Cardiac fibroblast (primary cell): ENCODE measurements at regions not wholly inside any gene's neighbourhood (a gene's known extent, or its start where the extent isn't known, plus 50 kb on each side); places are given as distances from the start of the nearest gene placed in this dataset.

Source experiments
- DNase-seq, 2 donors: peaks; one replicate each; pipeline versions ENCODE4 v3.0.0 to v3.0.0-alpha.2; 2010; ENCODE audit warnings: low read depth in 2 of 2
- H3K4me3 ChIP-seq, 2 donors: replicated peaks in 1 of 2; 1 replicate in 1 of 2; 2 replicates in 1 of 2; pipeline ENCODE4 v1.5.1; 2011; ENCODE audit warnings: low read depth in 2 of 2, low read length in 2 of 2, mild to moderate bottlenecking in 2 of 2, moderate library complexity in 1 of 2
- TF ChIP-seq, protein P1 (sequence below): IDR thresholded peaks from one replicate; pipeline ENCODE4 v1.5.1; 2011; ENCODE audit warnings: low read depth, mild to moderate bottlenecking, low read length, inconsistent platforms

DNA sequence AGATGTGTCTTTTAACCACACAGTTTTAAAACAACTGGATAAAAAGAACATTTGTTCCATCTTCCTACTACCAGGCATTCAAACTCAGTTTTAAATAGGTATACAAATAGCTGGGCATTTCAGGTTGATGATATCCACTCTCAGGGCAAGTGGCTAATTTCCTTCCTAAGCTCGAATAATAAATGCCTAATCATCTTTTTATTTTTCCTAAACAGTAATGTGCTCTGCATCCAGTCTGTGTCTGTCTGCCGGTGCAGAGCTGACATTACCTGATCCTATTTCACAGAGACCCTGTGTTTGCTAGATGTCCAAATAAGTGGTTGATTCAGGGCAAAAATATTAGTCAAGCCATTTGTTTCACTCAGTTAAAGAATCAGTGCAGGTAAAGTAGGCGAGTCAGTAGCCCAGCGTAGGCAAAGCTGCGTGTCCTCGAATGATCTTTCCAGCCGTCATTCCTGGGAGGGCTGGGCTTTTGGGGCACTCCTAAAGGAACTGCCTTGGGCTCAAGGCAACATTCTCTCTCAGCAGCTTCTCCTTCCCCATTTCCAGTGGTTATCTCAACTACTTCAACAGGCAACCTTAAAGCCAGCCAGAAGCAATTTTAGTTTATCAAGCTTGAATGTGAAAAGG is 74.2 kb upstream of the BMP2 start:
- TF ChIP-seq, protein P1, sequence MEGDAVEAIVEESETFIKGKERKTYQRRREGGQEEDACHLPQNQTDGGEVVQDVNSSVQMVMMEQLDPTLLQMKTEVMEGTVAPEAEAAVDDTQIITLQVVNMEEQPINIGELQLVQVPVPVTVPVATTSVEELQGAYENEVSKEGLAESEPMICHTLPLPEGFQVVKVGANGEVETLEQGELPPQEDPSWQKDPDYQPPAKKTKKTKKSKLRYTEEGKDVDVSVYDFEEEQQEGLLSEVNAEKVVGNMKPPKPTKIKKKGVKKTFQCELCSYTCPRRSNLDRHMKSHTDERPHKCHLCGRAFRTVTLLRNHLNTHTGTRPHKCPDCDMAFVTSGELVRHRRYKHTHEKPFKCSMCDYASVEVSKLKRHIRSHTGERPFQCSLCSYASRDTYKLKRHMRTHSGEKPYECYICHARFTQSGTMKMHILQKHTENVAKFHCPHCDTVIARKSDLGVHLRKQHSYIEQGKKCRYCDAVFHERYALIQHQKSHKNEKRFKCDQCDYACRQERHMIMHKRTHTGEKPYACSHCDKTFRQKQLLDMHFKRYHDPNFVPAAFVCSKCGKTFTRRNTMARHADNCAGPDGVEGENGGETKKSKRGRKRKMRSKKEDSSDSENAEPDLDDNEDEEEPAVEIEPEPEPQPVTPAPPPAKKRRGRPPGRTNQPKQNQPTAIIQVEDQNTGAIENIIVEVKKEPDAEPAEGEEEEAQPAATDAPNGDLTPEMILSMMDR: no peak
- no peak for DNase-seq
- H3K4me3 ChIP-seq: no peak overlapping the region

DNA sequence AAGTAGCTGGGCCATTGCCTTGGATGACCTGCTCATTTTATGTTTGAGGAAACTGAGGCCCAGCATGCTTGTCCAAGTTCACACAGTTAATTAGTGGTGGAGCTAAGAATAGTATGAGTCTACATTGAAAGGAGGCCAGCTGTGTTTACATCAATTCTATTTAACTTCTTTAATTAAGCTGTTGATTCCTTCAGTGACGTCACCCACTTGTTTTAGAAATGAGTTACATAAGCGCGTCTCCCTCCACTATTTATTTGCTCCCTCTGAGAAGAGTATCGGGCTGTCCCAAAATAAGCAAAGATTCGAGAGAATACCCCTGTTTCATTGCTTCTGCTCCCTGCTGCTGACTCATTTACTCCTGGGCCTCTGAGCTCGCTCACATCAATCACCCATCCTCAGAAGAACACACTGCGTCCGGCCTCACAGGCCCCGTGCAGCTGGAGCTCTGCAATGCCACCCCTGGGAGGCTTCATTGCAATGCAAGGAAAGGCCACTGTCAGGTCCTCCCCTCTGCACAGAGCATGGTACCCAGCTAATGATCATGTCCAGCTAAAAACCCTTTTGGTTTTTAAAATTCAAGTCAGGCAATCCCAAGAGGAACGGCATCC is 74.8 kb upstream of the BMP2 start:
- DNase-seq: no peak
- TF ChIP-seq, protein P1: no peak
- no peak overlapping the region for H3K4me3 ChIP-seq

DNA sequence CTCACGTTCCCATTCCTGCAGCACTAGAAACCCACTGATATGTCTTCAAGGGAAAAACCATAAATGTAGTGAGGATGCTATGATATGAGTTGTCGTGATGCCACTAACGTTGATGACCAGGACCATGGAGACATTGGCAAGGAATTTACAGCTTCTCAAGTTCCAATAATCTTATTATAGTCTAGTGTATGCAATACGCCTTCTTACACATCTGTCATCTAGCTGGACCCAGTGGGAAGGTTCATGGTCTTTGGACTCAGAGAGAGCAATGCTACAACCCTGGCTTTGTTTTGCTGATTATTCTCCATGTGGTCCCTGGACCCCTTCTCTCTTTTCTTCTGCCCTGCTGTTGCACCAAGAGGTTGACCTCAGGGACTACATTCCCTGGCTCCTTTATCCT is 76.0 kb upstream of the BMP2 start:
- TF ChIP-seq, protein P1: no peak
- no peak overlapping the region for H3K4me3 ChIP-seq
- DNase-seq: no peak

DNA sequence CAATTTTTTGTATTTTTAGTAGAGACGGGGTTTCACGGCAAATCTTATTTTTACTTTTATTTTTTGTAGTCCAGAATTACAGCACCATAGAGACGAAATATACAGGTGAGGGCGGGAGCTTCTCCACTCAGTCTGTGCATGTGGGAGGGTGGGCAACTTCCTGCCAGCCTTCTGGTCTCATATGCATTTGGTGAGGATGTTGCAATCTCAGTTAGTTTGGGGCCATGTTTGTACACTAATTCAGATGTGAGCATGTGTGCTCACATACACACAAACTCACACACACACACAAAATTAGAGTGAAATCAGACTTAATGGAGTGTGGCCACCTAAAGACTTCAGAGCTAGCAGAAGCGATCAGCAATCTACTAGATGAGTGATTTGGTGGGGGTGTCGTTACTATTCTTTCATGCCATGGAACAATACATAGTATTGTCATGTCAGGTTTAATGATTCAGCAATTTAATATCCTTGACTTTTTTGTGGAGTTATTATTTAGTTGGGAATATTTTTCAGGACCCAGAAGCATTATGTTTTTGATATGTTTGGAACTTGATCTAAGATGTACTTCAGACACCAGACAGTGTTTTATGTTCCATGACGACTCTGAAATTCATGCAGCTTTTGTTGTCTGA is 78.0 kb upstream of the BMP2 start:
- no peak for DNase-seq
- TF ChIP-seq, protein P1: no peak
- no peak overlapping the region for H3K4me3 ChIP-seq

DNA sequence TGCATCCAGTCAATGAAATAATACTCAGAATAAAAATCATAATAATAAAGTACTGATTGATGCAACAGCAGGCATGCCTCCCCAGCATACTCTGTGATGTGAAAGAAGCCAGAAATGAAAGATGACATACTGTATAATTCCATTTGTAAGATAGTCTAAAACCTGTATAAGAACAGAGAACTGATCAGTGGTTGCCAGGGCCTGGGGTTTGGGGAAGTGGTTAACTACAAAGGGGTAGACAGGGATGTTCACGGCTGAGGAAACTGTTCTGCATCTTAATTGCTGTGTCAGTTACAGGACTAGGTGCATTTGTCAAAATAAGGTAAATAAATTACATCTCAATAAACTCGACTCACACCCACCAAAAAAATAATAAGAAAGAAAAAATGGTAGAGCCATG is 81.3 kb upstream of the BMP2 start:
- TF ChIP-seq, protein P1: no peak
- H3K4me3 ChIP-seq: no peak overlapping the region
- DNase-seq: no peak

DNA sequence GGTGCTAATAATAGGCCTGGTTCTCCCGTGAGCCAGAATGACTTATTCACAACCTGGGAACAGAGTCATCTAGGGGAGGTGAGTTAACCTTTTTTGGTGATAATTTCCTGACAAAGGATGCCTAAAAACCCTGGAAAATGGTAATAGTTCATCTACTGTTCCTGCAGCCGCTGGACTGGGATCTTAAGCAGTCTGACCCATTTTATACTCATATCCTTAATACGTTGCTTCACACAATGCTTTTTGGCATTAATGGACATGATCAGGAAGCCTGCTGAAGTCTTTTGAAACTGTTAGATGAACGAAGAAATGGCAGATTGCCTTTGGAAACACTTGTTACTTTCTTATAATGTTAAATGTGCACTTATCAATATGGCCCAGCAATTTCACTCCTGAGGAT is 81.9 kb upstream of the BMP2 start:
- no peak for DNase-seq
- TF ChIP-seq, protein P1: no peak
- H3K4me3 ChIP-seq: no peak overlapping the region
